A549 (cell line): ENCODE measurements at regions not wholly inside any gene's neighbourhood (a gene's known extent, or its start where the extent isn't known, plus 50 kb on each side); places are given as distances from the start of the nearest gene placed in this dataset.

Experiments
- ATAC-seq, 2 experiments: fragments of 200-7000 bp in 1 of 2; fragments of >200 bp in 1 of 2; cut with Nextera tagmentation in 1 of 2; cut with Tn5 transposase in 1 of 2; 3 replicates each; pipeline versions ENCODE4 v1.8.0 to v1.9.1; 2018 to 2020; ENCODE audit warnings: mild to moderate bottlenecking in 1 of 2, moderate library complexity in 1 of 2
- CTCF ChIA-PET: fragments of 300-600 bp; sonication (Branson Sonifier 250); formaldehyde crosslinking; extraction: SDS; loops from one replicate; lab custom pipeline; 2021; ENCODE audit warnings: antibody characterized with exemption, inconsistent platforms; lab: Yijun Ruan, JAX
- POLR2A ChIA-PET: fragments of 350-600 bp; formaldehyde crosslinking; extraction: SDS; loops from one replicate; lab custom pipeline; 2021; ENCODE audit warnings: antibody characterized with exemption, inconsistent platforms; lab: Yijun Ruan, JAX
- DNase-seq, 2 experiments: peaks; one replicate each; pipeline versions ENCODE4 v3.0.0 to v3.0.0-alpha.2; 2011 to 2016; ENCODE audit warnings: low read depth in 1 of 2, low spot score in 1 of 2
- FAIRE-seq: peaks from 2 replicates; lab custom pipeline; 2011; peaks lifted over from hg19 to GRCh38; lab: Jason Lieb, UNC
- H3K27ac ChIP-seq, 2 experiments: fragments of >200 bp; sonication (Bioruptor Twin); formaldehyde crosslinking; 3 replicates each; pipeline ENCODE4 v1.5.1; 2016 to 2017
- H3K4me1 ChIP-seq: fragments of >200 bp; sonication (Bioruptor Twin); formaldehyde crosslinking; 3 replicates; pipeline ENCODE4 v1.6.1; 2016
- H3K4me2 ChIP-seq: fragments of >200 bp; sonication (Bioruptor Twin); formaldehyde crosslinking; 3 replicates; pipeline ENCODE4 v1.6.1; 2016
- H3K4me3 ChIP-seq: fragments of >200 bp; sonication (Bioruptor Twin); formaldehyde crosslinking; 3 replicates; pipeline ENCODE4 v1.5.1; 2016
- H3K9me3 ChIP-seq: fragments of >200 bp; sonication (Bioruptor Twin); formaldehyde crosslinking; 3 replicates; pipeline ENCODE4 v1.6.1; 2016
- CBX2 ChIP-seq: fragments of 200-600 bp; sonication (generic); IDR thresholded peaks from 2 replicates; pipeline ENCODE4 v1.6.1; 2016; ENCODE audit warnings: low read depth, mild to moderate bottlenecking, borderline replicate concordance
- CHD2 ChIP-seq: fragments of 150-350 bp; IDR thresholded peaks from 2 replicates; pipeline ENCODE4 v1.6.1; 2014; ENCODE audit warnings: low read length; ENCODE audit not compliant: partially characterized antibody
- CHD4 ChIP-seq: fragments of 200-600 bp; sonication (generic); IDR thresholded peaks from 2 replicates; pipeline ENCODE4 v1.6.1; 2016; ENCODE audit warnings: antibody characterized with exemption, mild to moderate bottlenecking, borderline replicate concordance
- ELK1 ChIP-seq: fragments of 150-350 bp; IDR thresholded peaks from 2 replicates; pipeline ENCODE4 v1.6.1; 2014; ENCODE audit warnings: low read depth, mild to moderate bottlenecking, low read length
- ESRRA ChIP-seq: fragments of 150-350 bp; IDR thresholded peaks from 2 replicates; pipeline ENCODE4 v1.6.1; 2014; ENCODE audit warnings: mild to moderate bottlenecking, low read length, borderline replicate concordance
- GATA3 ChIP-seq: IDR thresholded peaks from 2 replicates; pipeline ENCODE4 v1.6.1; 2012; ENCODE audit warnings: borderline replicate concordance
- HDAC2 ChIP-seq: fragments of 200-600 bp; sonication (generic); IDR thresholded peaks from 2 replicates; pipeline ENCODE4 v1.6.1; 2016
- HES2 ChIP-seq: fragments of >200 bp; sonication (Bioruptor Twin); formaldehyde crosslinking; IDR thresholded peaks from 2 replicates; pipeline ENCODE4 v1.6.1; 2016
- HOXB5 ChIP-seq: fragments of 250-450 bp; sonication (Bioruptor Pico); IDR thresholded peaks from 2 replicates; pipeline ENCODE4 v1.5.0; 2020; ENCODE audit warnings: mild to moderate bottlenecking, moderate library complexity
- KDM5A ChIP-seq: fragments of 200-600 bp; sonication (generic); IDR thresholded peaks from 2 replicates; pipeline ENCODE4 v1.6.1; 2016; ENCODE audit warnings: antibody characterized with exemption, mild to moderate bottlenecking
- MAFK ChIP-seq: fragments of 450-650 bp; IDR thresholded peaks from 2 replicates; pipeline ENCODE4 v1.6.1; 2014; ENCODE audit not compliant: partially characterized antibody
- MAZ ChIP-seq: fragments of 150-350 bp; IDR thresholded peaks from 2 replicates; pipeline ENCODE4 v1.6.1; 2014; ENCODE audit warnings: antibody characterized with exemption, low read depth, low read length, borderline replicate concordance
- NPAS2 ChIP-seq: fragments of 250-450 bp; sonication (Bioruptor Pico); IDR thresholded peaks from 2 replicates; pipeline ENCODE4 v1.8.0; 2022; ENCODE audit warnings: mild to moderate bottlenecking, moderate library complexity, borderline replicate concordance
- PHF8 ChIP-seq: fragments of 200-600 bp; sonication (generic); IDR thresholded peaks from 2 replicates; pipeline ENCODE4 v1.6.1; 2016; ENCODE audit warnings: low read depth, mild to moderate bottlenecking, antibody characterized with exemption, moderate library complexity, borderline replicate concordance
- RFX5 ChIP-seq: fragments of 450-650 bp; IDR thresholded peaks from 2 replicates; pipeline ENCODE4 v1.7.1; 2014; ENCODE audit warnings: antibody characterized with exemption, mild to moderate bottlenecking, moderate library complexity
- SREBF2 ChIP-seq: fragments of 450-650 bp; IDR thresholded peaks from 2 replicates; pipeline ENCODE4 v1.6.1; 2014; ENCODE audit warnings: mild to moderate bottlenecking, moderate library complexity
- TFCP2L1 ChIP-seq: fragments of 250-450 bp; sonication (Bioruptor Pico); IDR thresholded peaks from 2 replicates; pipeline ENCODE4 v1.5.0; 2021; ENCODE audit warnings: mild to moderate bottlenecking
- ZC3H11A ChIP-seq: fragments of 450-650 bp; IDR thresholded peaks from 2 replicates; pipeline ENCODE4 v1.6.1; 2014; ENCODE audit warnings: antibody characterized with exemption, mild to moderate bottlenecking
- WGBS: methylation state at CpG from one replicate; pipeline ENCODE4 v1.1.6; 2017; ENCODE audit errors: missing lambda C conversion rate; 5-methylcytosine and 5-hydroxymethylcytosine counted together
- TF ChIP-seq, protein P1 (sequence below): IDR thresholded peaks from 2 replicates; pipeline ENCODE4 v1.6.1; 2012; ENCODE audit warnings: low read depth, borderline replicate concordance
- TF ChIP-seq, protein P2 (sequence below): fragments of 200-600 bp; sonication (generic); IDR thresholded peaks from 2 replicates; pipeline ENCODE4 v1.6.1; 2016; ENCODE audit warnings: antibody characterized with exemption, mild to moderate bottlenecking, moderate library complexity
- TF ChIP-seq, protein P3 (sequence below): fragments of 250-450 bp; sonication (Bioruptor Pico); IDR thresholded peaks from 2 replicates; pipeline ENCODE4 v1.5.0; 2020; ENCODE audit warnings: low read depth, mild to moderate bottlenecking, moderate library complexity
- TF ChIP-seq, protein P4 (sequence below): fragments of >200 bp; sonication (Bioruptor Twin); formaldehyde crosslinking; IDR thresholded peaks from 3 replicates; pipeline ENCODE4 v1.6.1; 2016

DNA sequence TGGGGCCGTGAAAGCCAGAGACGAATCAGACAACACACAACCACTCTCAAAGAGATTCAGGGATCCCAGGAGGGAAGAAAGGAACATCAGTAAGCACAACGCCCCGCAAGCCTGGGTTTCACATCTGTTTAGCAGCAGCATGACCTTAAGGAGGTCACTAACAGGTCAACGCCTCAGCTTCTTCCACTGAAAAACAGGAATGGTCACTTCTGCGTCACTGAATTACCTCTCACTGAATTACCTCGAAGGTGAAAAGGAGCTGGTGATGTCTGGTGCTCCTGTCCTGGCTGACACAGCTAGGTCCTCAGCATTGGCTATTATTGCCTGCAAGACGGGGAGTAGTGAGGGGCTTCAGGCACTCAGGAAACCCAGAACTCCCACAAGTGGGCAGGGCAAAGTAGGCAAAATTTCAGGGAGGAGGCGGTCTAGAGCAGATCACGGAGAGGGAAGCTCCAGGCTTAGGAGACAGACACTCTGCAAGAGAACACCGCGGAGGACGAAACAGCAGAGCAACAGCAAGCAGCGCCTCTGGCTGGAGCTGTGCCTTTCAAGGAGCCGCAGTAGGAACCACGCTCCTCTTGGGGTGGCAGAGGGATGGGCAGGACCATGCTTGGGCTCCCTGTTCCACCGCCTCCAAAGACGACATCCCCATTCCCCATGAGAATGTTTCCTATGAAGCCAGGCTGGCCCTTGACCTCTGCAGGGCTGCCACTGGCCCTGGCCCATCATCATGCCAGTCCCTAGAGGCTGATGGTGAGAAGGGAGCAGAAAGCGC lies 108.4 kb downstream of the SINHCAF start:
- Histone ChIP-seq H3K4me3 (no peak overlapping the region), H3K27ac (no peak overlapping the region), H3K4me2 (no peak overlapping the region), H3K4me1 (no peaks in the 10 kb centered on the region), H3K9me3 (no peaks in the 10 kb centered on the region)
- 39% methylated on average over 18 of the region's 19 CpGs for WGBS
- POLR2A ChIA-PET = no interaction called here
- CTCF ChIA-PET = no interaction called here
- TF ChIP-seq GATA3 (no peak), HDAC2 (no peak), NPAS2 (no peak), TFCP2L1 (no peak), HES2 (no peak), MAZ (no peak), HOXB5 (CRISPR knock-in tag) (no peak), SREBF2 (no peak)
- TF ChIP-seq, protein P1, sequence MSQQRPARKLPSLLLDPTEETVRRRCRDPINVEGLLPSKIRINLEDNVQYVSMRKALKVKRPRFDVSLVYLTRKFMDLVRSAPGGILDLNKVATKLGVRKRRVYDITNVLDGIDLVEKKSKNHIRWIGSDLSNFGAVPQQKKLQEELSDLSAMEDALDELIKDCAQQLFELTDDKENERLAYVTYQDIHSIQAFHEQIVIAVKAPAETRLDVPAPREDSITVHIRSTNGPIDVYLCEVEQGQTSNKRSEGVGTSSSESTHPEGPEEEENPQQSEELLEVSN = no peak
- TF ChIP-seq, protein P2, sequence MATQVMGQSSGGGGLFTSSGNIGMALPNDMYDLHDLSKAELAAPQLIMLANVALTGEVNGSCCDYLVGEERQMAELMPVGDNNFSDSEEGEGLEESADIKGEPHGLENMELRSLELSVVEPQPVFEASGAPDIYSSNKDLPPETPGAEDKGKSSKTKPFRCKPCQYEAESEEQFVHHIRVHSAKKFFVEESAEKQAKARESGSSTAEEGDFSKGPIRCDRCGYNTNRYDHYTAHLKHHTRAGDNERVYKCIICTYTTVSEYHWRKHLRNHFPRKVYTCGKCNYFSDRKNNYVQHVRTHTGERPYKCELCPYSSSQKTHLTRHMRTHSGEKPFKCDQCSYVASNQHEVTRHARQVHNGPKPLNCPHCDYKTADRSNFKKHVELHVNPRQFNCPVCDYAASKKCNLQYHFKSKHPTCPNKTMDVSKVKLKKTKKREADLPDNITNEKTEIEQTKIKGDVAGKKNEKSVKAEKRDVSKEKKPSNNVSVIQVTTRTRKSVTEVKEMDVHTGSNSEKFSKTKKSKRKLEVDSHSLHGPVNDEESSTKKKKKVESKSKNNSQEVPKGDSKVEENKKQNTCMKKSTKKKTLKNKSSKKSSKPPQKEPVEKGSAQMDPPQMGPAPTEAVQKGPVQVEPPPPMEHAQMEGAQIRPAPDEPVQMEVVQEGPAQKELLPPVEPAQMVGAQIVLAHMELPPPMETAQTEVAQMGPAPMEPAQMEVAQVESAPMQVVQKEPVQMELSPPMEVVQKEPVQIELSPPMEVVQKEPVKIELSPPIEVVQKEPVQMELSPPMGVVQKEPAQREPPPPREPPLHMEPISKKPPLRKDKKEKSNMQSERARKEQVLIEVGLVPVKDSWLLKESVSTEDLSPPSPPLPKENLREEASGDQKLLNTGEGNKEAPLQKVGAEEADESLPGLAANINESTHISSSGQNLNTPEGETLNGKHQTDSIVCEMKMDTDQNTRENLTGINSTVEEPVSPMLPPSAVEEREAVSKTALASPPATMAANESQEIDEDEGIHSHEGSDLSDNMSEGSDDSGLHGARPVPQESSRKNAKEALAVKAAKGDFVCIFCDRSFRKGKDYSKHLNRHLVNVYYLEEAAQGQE = no peak
- TF ChIP-seq, protein P3, sequence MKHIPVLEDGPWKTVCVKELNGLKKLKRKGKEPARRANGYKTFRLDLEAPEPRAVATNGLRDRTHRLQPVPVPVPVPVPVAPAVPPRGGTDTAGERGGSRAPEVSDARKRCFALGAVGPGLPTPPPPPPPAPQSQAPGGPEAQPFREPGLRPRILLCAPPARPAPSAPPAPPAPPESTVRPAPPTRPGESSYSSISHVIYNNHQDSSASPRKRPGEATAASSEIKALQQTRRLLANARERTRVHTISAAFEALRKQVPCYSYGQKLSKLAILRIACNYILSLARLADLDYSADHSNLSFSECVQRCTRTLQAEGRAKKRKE (CRISPR knock-in tag) = no peak
- no peak for DNase-seq
- FAIRE-seq = no peak
- no peak for ATAC-seq

DNA sequence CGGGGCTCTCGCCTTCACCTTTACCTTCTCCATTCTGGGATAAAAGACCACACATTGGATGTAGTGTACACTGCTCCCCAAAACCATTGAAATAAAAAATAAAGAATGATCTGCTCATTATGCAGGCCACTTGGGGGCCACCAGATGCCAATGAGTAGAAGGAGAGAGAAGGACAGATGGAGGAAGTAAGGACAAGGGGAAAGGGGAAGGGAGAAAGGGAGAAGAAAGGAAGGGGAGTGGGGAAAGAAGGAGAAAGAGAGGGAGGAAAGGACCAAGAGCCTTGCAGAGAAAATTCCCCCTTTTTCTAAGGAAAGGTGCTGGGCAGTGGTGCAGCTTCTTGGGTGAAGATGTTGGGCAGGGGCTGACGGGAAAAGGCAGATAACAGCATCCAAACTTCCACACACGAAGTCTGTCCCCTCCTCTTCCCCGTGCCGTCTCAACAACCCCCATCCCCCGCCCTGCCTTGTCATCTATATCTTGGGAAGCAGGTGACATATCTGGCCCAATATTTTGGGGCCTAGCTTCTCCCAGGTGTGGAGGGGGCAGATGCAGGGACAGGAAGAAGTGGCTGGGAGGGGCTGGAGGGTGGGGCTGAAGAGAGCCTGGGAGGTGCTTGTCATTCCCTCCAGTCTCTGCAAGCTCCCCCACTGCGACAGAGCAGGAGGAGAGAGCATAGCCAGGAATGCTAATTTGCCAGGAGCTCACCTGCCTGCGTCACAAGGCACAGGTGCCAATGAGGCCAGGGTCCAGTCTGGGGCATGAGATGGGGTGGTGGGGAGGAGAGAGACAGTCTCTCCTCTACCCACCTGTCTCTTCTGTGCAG lies 107.5 kb downstream of the SINHCAF start:
- CTCF ChIA-PET = no interaction called here
- no peak for FAIRE-seq
- no peak for DNase-seq
- Histone ChIP-seq H3K9me3 (no peaks in the 10 kb centered on the region), H3K4me1 (no peaks in the 10 kb centered on the region), H3K27ac (no peak overlapping the region), H3K4me3 (no peak overlapping the region), H3K4me2 (no peak overlapping the region)
- TF ChIP-seq RFX5 (no peak), KDM5A (no peak), ELK1 (no peak), HOXB5 (CRISPR knock-in tag) (no peak), MAFK (no peak), TFCP2L1 (no peak), ESRRA (no peak), CHD2 (no peak), CBX2 (no peak), ZC3H11A (no peak), CHD4 (no peak), PHF8 (no peak), MAZ (no peak)
- TF ChIP-seq, protein P4, sequence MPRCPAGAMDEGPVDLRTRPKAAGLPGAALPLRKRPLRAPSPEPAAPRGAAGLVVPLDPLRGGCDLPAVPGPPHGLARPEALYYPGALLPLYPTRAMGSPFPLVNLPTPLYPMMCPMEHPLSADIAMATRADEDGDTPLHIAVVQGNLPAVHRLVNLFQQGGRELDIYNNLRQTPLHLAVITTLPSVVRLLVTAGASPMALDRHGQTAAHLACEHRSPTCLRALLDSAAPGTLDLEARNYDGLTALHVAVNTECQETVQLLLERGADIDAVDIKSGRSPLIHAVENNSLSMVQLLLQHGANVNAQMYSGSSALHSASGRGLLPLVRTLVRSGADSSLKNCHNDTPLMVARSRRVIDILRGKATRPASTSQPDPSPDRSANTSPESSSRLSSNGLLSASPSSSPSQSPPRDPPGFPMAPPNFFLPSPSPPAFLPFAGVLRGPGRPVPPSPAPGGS = no peak
- POLR2A ChIA-PET = no interaction called here
- ATAC-seq = no peak
- WGBS = 37% methylated on average over 9 of the region's 9 CpGs
